ENCODE measurements at regions not wholly inside any gene's neighbourhood (a gene's known extent, or its start where the extent isn't known, plus 50 kb on each side); places are given as distances from the start of the nearest gene placed in this dataset.

- no peak overlapping the region for H3K27ac ChIP-seq (replicated peaks in 1 of 4)
- WGBS: 86% methylated on average over 6 of the region's 6 CpGs
- H3K27me3 ChIP-seq: no peaks in the 10 kb centered on the region
- intact Hi-C loops (cut with DNase I): no loop called here
- H3K4me3 ChIP-seq: no peak overlapping the region
- no peak for DNase-seq (ENCODE audit: extremely low spot score)
- H3K4me1 ChIP-seq: peaks cover 0 to 16% (median 13%) of the 10 kb centered on the region in 4 donors
- no peak for TF ChIP-seq POLR2A (IDR thresholded peaks at IDR 0.05; ENCODE audit: low read depth)
- TF ChIP-seq POLR2AphosphoS5 (IDR thresholded peaks at IDR 0.05): no peak
- no peaks in the 10 kb centered on the region for H3K9me3 ChIP-seq
- H3K36me3 ChIP-seq: no peaks in the 10 kb centered on the region
Observed at GRCh38 chr12:67915335-67915851, 73.9 kb upstream of the IFNG-AS1 start.

- peaks cover 0 to 5% (median 4%) of the 10 kb centered on the region in 4 donors for H3K4me1 ChIP-seq
- H3K27ac ChIP-seq (replicated peaks in 1 of 4): no peak overlapping the region
- no peaks in the 10 kb centered on the region for H3K36me3 ChIP-seq
- TF ChIP-seq POLR2AphosphoS5 (IDR thresholded peaks at IDR 0.05): no peak
- no peak for TF ChIP-seq EP300 (IDR thresholded peaks at IDR 0.05)
- no peak for TF ChIP-seq POLR2A (IDR thresholded peaks at IDR 0.05; ENCODE audit: low read depth)
- TF ChIP-seq, protein P1, sequence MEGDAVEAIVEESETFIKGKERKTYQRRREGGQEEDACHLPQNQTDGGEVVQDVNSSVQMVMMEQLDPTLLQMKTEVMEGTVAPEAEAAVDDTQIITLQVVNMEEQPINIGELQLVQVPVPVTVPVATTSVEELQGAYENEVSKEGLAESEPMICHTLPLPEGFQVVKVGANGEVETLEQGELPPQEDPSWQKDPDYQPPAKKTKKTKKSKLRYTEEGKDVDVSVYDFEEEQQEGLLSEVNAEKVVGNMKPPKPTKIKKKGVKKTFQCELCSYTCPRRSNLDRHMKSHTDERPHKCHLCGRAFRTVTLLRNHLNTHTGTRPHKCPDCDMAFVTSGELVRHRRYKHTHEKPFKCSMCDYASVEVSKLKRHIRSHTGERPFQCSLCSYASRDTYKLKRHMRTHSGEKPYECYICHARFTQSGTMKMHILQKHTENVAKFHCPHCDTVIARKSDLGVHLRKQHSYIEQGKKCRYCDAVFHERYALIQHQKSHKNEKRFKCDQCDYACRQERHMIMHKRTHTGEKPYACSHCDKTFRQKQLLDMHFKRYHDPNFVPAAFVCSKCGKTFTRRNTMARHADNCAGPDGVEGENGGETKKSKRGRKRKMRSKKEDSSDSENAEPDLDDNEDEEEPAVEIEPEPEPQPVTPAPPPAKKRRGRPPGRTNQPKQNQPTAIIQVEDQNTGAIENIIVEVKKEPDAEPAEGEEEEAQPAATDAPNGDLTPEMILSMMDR (IDR thresholded peaks at IDR 0.05): no peak
- no peaks in the 10 kb centered on the region for H3K27me3 ChIP-seq
- WGBS: 95% methylated on average over 5 of the region's 5 CpGs
- DNase-seq (ENCODE audit: extremely low spot score): no peak
- intact Hi-C loops (cut with DNase I): no loop called here
- H3K4me3 ChIP-seq: no peak overlapping the region
- no peaks in the 10 kb centered on the region for H3K9me3 ChIP-seq
Observed at GRCh38 chr12:67916266-67916970, 72.8 kb upstream of the IFNG-AS1 start.

- TF ChIP-seq, protein P1 (IDR thresholded peaks at IDR 0.05): no peak
- TF ChIP-seq EP300 (IDR thresholded peaks at IDR 0.05) (no peak), POLR2A (IDR thresholded peaks at IDR 0.05; ENCODE audit: low read depth) (no peak), POLR2AphosphoS5 (IDR thresholded peaks at IDR 0.05) (no peak)
- Histone ChIP-seq H3K4me1 (no peaks in the 10 kb centered on the region), H3K27me3 (no peaks in the 10 kb centered on the region), H3K36me3 (no peaks in the 10 kb centered on the region), H3K4me3 (no peak overlapping the region), H3K27ac (replicated peaks in 1 of 4) (no peak overlapping the region), H3K9me3 (no peaks in the 10 kb centered on the region)
- 84% methylated on average over 4 of the region's 4 CpGs for WGBS
- intact Hi-C loops (cut with DNase I): no loop called here
- DNase-seq (ENCODE audit: extremely low spot score): no peak
Observed at GRCh38 chr12:67917811-67918210, 71.4 kb upstream of the IFNG-AS1 start.

- Histone ChIP-seq H3K27me3 (no peaks in the 10 kb centered on the region), H3K4me3 (no peak overlapping the region), H3K4me1 (no peaks in the 10 kb centered on the region), H3K9me3 (no peaks in the 10 kb centered on the region), H3K36me3 (no peaks in the 10 kb centered on the region), H3K27ac (replicated peaks in 1 of 4) (no peak overlapping the region)
- intact Hi-C loops (cut with DNase I): no loop called here
- 93% methylated on average over 4 of the region's 4 CpGs for WGBS
- TF ChIP-seq POLR2AphosphoS5 (IDR thresholded peaks at IDR 0.05): no peak
- no peak for TF ChIP-seq POLR2A (IDR thresholded peaks at IDR 0.05; ENCODE audit: low read depth)
- no peak for TF ChIP-seq EP300 (IDR thresholded peaks at IDR 0.05)
- TF ChIP-seq, protein P1 (IDR thresholded peaks at IDR 0.05): no peak
- no peak for DNase-seq (ENCODE audit: extremely low spot score)
Observed at GRCh38 chr12:67918441-67918840, 70.8 kb upstream of the IFNG-AS1 start.

DNA sequence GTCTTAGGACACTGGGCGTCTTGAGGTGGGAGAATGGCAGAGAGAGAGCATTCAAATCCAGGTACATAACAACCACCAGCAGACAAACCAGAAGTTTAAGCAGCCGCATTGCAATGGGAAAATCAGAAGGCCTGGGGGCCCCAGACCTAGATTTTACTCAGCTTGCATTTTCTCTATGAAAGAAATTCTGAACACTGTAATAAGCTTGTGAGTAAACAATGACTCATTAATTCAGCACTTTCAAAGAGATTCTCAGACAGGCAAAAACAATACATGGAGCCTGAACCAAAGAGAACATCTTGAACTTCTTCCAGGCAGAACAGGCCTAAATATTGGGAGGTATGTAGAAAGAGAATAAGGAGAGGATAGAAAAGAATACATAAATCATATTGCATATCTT, 69.8 kb upstream of the IFNG-AS1 start:
- no peaks in the 10 kb centered on the region for H3K36me3 ChIP-seq
- 93% methylated on average over 2 of the region's 2 CpGs for WGBS
- TF ChIP-seq POLR2AphosphoS5 (IDR thresholded peaks at IDR 0.05) (no peak), EP300 (IDR thresholded peaks at IDR 0.05) (no peak), POLR2A (IDR thresholded peaks at IDR 0.05; ENCODE audit: low read depth) (no peak)
- TF ChIP-seq, protein P1 (IDR thresholded peaks at IDR 0.05): no peak

More for the DNA sequence above, 69.8 kb upstream of the IFNG-AS1 start:
- intact Hi-C loops (cut with DNase I): no loop called here
- Histone ChIP-seq H3K27ac (replicated peaks in 1 of 4) (no peak overlapping the region), H3K4me1 (no peaks in the 10 kb centered on the region), H3K4me3 (no peak overlapping the region), H3K9me3 (no peaks in the 10 kb centered on the region), H3K27me3 (no peaks in the 10 kb centered on the region)
- no peak for DNase-seq (ENCODE audit: extremely low spot score)

Data from esophagus muscularis mucosa (tissue), 4 donors.